Jurkat, Clone E6-1 (cell line): ENCODE measurements at regions not wholly inside any gene's neighbourhood (a gene's known extent, or its start where the extent isn't known, plus 50 kb on each side); places are given as distances from the start of the nearest gene placed in this dataset.
"Not testable (repeated sequence)": the region's sequence is repeated elsewhere in the genome, so short reads cannot be mapped to it uniquely, and the experiment has no call there.

Experiments used
- DNase-seq: peaks from one replicate; pipeline ENCODE4 v3.0.0-alpha.2; 2011; ENCODE audit warnings: low read depth, low spot score
- H3K4me3 ChIP-seq: 2 replicates; pipeline ENCODE4 v1.5.1; 2011; ENCODE audit warnings: mild to moderate bottlenecking, low read length, control low read depth, moderate library complexity

DNA sequence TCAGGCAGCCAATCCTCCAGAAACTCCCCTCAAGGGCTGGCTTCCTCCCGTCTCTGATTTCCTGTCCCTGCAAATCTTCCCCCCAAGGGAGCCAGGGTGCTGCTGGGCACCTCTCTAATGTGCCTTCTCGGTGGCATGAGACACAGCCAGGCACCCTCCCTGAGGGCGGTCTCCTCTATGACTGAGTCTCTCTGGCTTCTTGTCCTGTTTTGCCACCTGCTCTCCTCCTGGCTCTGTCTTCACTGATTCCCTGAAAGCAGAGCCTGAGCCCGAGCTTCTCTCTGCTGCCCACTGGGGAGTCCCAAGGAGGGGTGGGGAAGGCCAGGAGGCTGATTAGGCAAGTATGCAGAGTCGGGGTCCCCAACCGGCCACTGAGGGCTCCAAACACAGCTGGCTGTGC, 60.4 kb upstream of the INSIG1 start:
- H3K4me3 ChIP-seq = no peak overlapping the region
- no peak for DNase-seq

DNA sequence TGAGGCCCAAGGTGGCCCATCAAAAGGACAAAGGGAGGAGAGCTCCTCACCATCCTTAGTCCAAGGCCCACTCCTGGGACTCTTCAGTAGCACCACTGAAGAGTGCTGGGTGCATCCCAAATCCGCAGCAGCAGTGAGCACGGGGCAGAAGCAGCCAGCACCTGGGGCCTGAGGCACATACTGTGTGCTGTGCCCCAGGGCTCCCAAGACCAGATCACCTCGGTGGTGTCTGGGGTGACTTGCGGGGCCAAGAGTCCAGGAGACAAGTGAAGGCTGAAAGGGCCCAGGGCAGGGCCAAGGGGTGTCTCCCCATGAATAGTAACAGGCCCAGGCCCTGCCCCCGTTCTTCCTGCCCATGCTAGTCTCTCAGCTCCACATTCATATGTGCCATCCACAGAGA, 59.9 kb upstream of the INSIG1 start:
- no peak overlapping the region for H3K4me3 ChIP-seq
- no peak for DNase-seq

DNA sequence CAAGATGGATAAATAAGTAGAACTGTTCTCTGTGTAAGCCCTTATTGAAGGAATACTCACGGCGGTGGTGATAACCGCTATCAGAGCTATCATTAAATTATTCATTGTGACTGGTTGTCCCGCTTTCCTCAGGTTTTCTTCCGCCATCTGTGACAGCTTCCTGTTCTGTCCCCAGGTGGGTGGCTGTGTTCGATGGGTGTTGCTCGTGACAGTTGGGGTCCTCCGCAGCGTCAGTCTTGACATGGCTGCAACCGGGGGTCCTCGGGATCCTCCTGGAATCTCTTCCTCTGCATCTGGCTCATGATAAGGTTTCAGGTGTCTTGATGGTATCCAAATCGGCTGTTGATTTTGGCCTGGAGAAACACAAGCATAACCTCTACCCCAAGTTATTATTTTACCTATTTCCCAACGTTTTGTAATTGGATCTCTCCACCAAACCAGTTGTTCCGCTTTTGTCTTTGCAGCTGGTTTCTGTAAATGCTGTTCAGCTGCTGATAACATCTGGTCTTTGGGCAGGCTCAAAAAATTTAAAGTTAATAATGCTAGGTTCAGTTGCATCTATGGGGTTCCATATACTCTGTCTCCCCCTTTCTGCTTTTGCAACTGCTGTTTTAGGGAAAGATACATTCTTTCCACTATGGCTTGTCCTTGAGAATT, 58.1 kb upstream of the INSIG1 start:
- H3K4me3 ChIP-seq, DNase-seq: not testable (repeated sequence)

DNA sequence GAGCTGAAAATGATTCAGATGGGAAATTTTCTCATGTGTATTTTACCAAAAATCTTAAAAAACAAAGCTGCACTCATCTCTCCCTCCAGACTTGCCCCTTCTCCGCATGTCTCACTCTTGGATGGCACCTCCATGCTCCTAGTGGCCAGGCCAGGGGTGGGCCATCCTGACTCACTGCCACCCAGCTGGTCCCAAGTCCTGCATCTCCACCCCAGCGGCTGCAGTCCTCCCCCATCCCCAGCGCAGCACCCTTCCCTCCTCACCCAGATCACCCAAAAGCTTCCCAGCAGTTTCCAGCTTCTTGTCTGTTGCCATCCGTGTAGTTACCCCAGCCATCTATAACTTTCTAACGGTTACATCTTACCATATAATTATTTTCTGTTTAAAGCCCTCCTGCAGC, 53.0 kb upstream of the INSIG1 start:
- H3K4me3 ChIP-seq = no peak overlapping the region
- DNase-seq = no peak

DNA sequence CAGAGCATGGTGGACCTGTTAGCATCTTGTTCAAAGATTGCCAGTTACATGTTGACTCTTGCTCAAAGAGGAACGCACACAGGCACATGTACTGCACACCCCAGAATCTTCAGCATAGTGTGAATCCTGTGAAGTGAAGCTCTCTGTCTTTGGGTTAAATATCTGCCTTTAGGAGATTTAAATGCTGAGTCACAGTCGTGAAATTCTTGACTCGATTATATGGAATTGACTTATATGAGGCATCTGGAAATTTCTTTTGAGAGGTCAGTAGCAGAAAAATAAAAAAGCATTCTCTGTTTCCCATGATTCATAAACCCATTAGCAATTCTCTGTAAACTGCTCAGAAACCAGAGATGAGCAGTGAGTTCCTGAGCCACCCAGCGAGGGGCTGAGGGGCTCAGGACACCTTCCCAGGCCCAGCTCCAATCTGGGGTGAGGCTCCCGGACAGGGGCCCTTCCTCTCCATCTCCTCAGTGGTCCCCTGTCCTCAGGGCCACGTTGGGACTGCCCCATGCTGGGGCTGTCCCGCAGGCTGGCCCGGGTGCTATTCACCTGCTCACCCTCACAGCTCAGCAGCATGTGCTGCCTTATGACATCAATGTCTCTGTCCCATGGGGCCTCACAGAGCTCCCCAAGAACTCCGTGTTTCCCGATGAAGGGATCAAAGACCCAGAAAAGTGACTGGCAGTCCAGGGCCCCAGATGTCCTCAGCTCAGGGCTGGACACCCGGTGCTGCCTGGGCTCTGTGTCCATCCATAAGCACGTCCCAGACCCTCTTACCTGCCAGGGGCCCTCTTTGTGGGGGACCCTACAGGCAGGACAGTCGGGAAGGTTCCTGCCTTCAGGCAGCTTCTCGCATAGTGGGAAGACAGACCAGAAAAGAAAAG, 50.0 kb upstream of the INSIG1 start:
- H3K4me3 ChIP-seq = no peak overlapping the region
- no peak for DNase-seq
